ENCODE measurements at regions not wholly inside any gene's neighbourhood (a gene's known extent, or its start where the extent isn't known, plus 50 kb on each side); places are given as distances from the start of the nearest gene placed in this dataset.
"Not testable (repeated sequence)": the region's sequence is repeated elsewhere in the genome, so short reads cannot be mapped to it uniquely, and the experiment has no call there.

DNA sequence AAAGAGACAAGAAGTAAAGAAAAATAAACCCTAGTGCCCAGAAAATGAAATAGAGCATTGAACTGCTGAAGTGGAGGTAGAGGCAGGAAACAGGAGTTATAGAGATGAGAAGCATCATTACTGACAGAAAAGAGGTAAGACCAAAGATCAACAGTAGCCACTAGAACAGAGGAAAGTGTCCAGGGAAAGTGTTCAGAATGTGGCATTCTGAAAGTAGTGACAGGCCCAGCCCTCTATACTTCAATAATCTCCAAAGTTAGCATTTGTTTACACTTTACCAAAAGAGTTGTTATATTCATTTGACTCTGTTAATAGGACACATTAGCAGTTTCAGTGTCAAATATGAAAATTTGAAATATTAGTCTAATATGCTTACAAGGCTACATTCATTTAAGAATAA lies 727.1 kb upstream of the NECTIN3 start:
- DNase-seq = no peak

DNA sequence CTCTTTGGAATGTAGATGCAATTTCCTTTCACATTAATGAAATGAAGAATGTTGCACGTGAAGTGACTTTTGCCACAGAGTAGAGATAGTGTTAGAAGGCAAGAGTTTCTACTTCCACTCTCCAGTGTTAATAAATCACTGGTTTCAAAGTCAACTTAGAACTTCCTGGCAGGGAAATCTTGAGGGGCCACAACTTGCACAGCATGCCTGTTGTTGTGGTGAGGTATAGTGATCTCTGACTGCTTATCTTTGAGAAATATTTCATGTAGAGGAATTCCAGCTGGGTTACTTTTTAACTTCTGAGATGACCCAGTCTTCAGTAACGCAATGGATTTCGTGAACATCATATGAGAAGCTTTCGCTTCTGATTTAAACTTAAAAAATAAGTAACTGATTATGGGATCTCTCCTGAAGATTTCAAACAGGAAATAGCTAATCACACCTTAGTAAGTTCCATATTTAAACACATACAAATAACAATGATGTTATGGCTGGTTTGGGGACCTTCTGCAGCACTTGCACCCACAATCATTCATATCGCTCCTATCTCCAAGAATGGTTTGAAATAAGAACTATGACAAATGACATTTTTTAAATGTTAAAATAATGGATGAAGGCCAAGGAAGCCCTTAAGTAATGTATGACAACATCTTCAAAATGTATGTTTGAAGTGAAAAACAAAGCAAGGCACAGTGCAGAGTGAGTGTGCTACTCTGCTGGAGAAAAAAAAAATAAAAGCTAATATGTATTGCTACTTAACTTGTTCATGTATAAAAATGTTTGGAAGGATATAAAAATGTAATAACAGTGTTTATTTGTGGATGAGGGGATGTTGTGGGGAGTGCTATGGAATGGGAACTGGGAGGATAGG lies 726.5 kb upstream of the NECTIN3 start:
- DNase-seq = no peak

GRCh38 chr3:110349295-110349694 lies 722.3 kb upstream of the NECTIN3 start:
- DNase-seq = no peak

- DNase-seq = no peak
Observed at GRCh38 chr3:110352841-110353604, 718.6 kb upstream of the NECTIN3 start.

- DNase-seq = no peak
Observed at GRCh38 chr3:110362751-110363150, 708.9 kb upstream of the NECTIN3 start.

- DNase-seq = not testable (repeated sequence)
Observed at GRCh38 chr3:110367289-110367688, 704.3 kb upstream of the NECTIN3 start.

DNA sequence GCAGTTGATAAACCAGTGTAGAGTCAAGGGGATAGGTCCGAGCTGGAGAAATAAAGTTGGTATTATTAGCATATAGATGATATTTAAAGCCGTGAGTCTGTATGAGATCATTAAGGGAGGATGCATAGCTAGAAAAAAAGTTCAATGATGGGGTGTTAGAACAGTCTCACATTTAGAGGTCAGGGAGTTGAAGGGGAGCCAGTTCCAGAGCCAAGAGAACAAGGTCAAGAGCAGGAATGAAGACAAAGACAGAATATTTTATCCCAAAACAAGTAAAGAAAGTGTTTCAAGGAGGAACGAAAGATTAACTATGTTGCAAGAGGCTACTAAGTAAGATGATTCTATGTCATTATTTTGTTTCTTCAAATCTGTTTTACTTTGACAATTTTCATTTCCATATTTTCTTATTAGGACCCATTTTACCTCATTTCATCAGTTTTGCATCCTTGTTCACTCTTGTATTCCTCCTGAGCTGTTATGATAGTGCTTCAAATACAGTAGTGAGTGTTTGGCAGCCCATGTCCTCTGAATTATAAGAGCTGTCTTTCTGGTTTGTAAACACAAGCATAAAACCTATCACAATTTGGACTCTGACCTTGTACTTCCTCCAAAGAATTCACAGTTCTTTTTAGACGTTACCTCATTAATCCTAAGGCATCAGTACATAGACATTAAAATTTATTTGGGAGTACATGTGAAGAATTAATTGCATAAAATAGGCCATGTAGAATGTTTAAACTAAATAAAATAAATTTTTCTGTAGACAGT lies 695.7 kb upstream of the NECTIN3 start:
- no peak for DNase-seq

DNA sequence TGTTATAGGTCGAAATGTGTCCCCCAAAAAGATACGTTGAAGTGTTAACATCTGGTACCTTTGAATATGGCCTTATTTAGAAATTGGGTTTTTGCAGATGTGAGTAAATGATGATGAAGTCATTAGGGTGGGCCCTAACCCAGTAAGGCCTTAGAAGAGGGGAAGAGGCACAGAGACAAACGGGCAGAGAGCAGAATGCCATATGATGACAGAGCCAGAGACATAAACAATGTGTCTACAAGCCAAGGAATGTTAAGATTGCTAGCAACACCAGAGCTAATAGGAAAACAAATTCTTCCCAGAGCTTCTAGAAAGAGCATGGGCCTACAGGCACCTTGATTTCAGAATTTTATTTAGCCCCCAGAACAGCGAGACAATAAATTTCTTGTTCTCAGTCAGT lies 693.1 kb upstream of the NECTIN3 start:
- DNase-seq = no peak

- DNase-seq = peak; percentile 6
Observed at GRCh38 chr3:110381992-110382391, 689.6 kb upstream of the NECTIN3 start.

- DNase-seq = no peak
Observed at GRCh38 chr3:110383356-110383755, 688.3 kb upstream of the NECTIN3 start.

DNA sequence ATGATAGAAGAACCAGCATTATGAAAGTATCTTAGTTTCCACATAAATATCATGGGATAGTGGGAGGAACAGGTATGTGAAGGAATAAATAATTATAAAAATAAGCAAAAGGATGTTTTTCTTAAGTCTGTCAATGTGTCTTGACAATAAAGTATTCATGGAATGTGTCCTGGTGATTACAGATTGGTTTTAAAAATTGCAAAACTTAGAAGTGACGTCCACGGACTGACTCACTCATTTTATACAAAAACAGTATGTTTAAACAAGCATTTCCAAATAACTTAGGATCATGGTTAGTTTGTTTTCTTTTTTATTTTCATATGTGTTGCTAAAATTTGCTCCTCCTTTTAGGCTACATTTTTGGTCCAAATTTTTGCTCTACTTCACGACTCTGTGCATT lies 687.0 kb upstream of the NECTIN3 start:
- DNase-seq = no peak

GRCh38 chr3:110389005-110389404 lies 682.6 kb upstream of the NECTIN3 start:
- no peak for DNase-seq

DNA sequence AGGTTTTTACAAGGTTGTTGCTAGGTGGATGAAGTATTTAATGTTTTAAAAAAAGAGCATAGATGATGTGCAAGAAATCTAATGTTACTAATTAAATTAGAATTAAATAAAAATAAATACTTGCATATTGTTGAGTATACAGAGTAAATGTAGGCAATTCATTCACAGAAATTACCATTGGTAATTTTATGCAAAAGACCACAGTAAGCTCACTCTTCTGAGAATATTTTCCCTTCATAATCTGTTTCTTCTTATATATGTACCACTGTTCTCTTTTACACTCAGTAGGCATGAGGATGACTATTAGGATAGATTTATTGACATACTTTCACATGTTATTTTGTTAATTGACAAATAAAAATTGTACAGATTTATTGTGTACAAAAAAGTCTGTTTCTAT lies 681.2 kb upstream of the NECTIN3 start:
- DNase-seq = no peak

GRCh38 chr3:110391042-110391441 lies 680.6 kb upstream of the NECTIN3 start:
- no peak for DNase-seq

DNA sequence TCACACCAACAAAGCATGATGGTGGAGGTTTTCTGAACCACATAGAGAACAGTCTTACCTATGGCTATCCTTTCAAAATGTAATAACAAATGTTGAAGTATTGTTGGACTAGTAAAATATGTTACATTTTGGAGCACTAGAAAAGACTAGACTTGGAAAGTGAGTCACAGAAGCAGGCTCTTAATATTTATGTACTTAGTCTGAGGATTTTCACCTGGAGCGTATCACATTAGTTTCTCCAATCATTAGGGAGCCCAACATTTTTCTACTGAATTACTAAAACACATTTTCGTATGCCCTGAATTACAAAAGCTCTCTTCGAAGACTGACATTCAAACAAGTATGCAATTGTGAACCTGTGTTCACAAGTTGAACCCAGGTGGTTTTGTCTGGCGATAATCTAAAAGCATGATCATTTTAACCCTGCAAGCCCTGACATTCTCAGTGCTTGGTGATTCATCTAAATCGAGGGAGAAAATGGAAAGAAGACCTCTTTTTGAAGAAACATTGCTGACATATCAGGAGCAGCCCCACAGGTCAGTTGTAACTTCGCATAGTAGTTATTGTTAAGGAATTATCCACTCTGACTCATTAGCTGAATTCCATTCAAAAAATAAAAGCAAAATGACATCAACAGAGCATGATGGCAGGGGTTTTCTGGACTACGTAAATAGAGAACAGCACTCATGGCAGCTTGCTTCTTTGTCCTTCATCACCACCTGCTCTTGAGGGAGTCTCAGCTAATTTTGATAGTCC lies 679.8 kb upstream of the NECTIN3 start:
- no peak for DNase-seq

GRCh38 chr3:110393941-110394340 lies 677.7 kb upstream of the NECTIN3 start:
- no peak for DNase-seq

DNA sequence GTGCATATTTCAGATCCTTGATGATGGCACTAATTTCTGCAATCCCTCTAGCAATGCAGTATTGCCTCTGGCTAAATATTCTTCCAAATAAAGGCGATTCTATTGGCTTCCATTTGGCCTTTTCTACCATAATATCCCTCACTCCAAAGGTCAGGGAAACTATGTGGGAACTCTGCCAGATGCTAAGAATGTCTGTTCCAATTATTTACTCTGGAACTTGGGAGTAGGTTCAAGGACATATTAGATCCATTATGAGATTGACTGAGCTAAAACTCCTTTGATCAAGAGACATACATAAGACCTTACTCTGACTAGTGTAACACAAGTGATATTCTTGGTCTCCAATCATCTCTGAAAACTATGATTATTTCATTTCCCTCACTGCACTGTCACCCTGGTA lies 674.5 kb upstream of the NECTIN3 start:
- DNase-seq = no peak

- no peak for DNase-seq
Observed at GRCh38 chr3:110400315-110400714, 671.3 kb upstream of the NECTIN3 start.

- no peak for DNase-seq
Observed at GRCh38 chr3:110405830-110406585, 665.6 kb upstream of the NECTIN3 start.

- peak; percentile 25 for DNase-seq
Observed at GRCh38 chr3:110413266-110413665, 658.4 kb upstream of the NECTIN3 start.

DNA sequence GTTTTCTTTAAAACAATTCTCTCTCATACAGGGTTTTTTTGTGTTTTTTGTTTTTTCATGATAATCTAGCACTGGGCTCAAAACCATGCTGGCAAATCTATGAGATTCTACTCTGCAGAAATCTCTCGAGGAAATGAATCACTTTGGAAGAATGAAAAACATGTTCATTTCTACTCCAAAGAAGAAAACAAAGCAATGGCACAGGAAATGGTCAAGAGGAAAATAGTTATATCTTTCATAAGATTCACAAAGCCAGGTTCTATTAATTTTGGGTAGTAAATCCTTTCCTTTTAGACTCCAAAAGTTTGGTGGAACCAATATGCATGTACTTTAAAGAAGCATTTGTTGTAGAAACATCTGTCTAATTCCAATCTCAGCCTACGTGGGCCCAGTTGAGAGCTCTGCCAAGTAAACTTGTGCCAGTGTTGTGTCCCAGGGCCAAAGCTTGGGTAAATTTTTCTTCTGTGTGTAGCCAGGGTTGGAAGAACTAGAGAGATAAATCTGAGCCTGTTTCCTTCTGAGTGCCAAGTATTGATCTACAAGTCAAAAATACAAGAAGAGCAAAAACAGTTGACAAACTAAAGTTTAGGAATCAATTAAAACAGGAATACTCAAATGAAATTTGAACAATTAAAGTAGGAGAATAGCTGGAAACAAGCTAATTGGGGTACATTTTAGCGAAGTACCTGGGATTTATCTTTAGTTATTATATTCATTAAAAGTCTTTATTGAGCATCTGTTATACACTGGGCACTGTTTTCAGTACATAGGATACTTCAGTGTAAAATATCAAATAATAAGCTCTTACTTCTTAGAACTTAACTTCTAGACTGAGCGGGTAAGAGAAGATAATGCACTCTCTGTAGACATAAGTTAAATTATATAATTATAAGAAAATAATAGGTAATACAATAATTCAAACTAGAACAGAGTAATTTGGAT lies 657.5 kb upstream of the NECTIN3 start:
- DNase-seq = peak; percentile 9

All from eye (tissue), 1 donor.